Endodermal cell (in vitro differentiated cells): ENCODE measurements at regions not wholly inside any gene's neighbourhood (a gene's known extent, or its start where the extent isn't known, plus 50 kb on each side); places are given as distances from the start of the nearest gene placed in this dataset.

ENCODE experiments used
- DNase-seq: peaks from one replicate; pipeline ENCODE4 v3.0.0-alpha.2; 2017
- H3K27ac ChIP-seq: 2 replicates; pipeline ENCODE4 v1.5.1; 2013; ENCODE audit warnings: mild to moderate bottlenecking, low read depth, low read length, moderate library complexity
- H3K27me3 ChIP-seq: 2 replicates; pipeline ENCODE4 v1.6.1; 2013; ENCODE audit warnings: mild to moderate bottlenecking, low read length, moderate library complexity; ENCODE audit not compliant: insufficient read depth, control insufficient read depth, poor library complexity, severe bottlenecking
- H3K36me3 ChIP-seq: 2 replicates; pipeline ENCODE4 v1.7.0; 2013; ENCODE audit warnings: mild to moderate bottlenecking, low read length, moderate library complexity; ENCODE audit not compliant: control insufficient read depth, insufficient read depth
- H3K4me1 ChIP-seq: one replicate; pipeline ENCODE4 v1.7.0; 2013; ENCODE audit warnings: low read length; ENCODE audit not compliant: control insufficient read depth, insufficient read depth
- H3K4me3 ChIP-seq: 2 replicates; pipeline ENCODE4 v1.5.1; 2013; ENCODE audit warnings: mild to moderate bottlenecking, low read length, moderate library complexity
- H3K9ac ChIP-seq: 2 replicates; pipeline ENCODE4 v1.6.1; 2013; ENCODE audit warnings: mild to moderate bottlenecking, low read length, moderate library complexity; ENCODE audit not compliant: poor library complexity, severe bottlenecking; ENCODE audit errors: extremely low read depth
- H3K9me3 ChIP-seq: 2 replicates; pipeline ENCODE4 v1.6.1; 2013; ENCODE audit warnings: mild to moderate bottlenecking, low read length, moderate library complexity; ENCODE audit not compliant: control insufficient read depth
- H3K27ac Mint-ChIP-seq: 2 replicates; pipeline ENCODE4 v1.8.0; 2020; ENCODE audit warnings: mixed read lengths
- H3K27me3 Mint-ChIP-seq: 2 replicates; pipeline ENCODE4 v1.8.0; 2021; ENCODE audit warnings: mild to moderate bottlenecking, mixed read lengths; ENCODE audit not compliant: insufficient read depth
- H3K36me3 Mint-ChIP-seq: 2 replicates; pipeline ENCODE4 v1.8.0; 2020; ENCODE audit warnings: low read depth, mixed read lengths
- H3K4me1 Mint-ChIP-seq: 2 replicates; pipeline ENCODE4 v1.8.0; 2020; ENCODE audit warnings: mixed read lengths
- H3K4me3 Mint-ChIP-seq: 2 replicates; pipeline ENCODE4 v1.8.0; 2020; ENCODE audit warnings: mild to moderate bottlenecking, moderate library complexity, mixed read lengths
- H3K9me3 Mint-ChIP-seq: 2 replicates; pipeline ENCODE4 v1.8.0; 2020; ENCODE audit warnings: mild to moderate bottlenecking, mixed read lengths
- WGBS, 2 experiments: methylation state at CpG; one replicate each; pipeline versions ENCODE4 v1.1.5 to v1.1.7; 2013; ENCODE audit warnings: missing lambda C conversion rate in 2 of 2, mixed read lengths in 1 of 2; ENCODE audit not compliant: insufficient coverage in 1 of 2, insufficient read length in 1 of 2; 5-methylcytosine and 5-hydroxymethylcytosine counted together
- TF ChIP-seq, protein P1 (sequence below): fragments of 200-600 bp; sonication (generic); conservative IDR thresholded peaks from 2 replicates; pipeline ENCODE4 v1.5.0; 2021; ENCODE audit warnings: antibody characterized with exemption, mild to moderate bottlenecking

DNA sequence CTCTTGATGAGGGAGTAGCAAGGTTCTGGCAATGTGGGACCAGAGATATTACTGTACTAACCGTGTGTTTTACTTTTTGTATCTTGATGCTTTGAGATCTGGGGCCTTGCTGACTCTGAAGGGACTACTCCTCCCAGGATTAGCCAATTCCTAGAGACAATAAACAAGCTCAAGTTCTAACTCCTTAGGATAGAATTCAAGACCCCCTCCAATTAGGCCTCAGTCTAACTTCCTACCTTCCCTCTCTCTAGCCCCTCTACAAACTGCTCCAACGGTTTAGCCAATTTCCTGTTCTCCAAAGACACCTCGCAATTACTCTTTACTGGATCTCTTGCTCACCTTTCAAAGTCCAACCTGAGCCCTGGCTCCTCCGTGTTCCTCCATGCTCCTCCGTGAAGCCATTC lies 158.7 kb upstream of the JARID2 start:
- DNase-seq, result no peak
- Histone ChIP-seq H3K36me3 (no peaks in the 10 kb centered on the region), H3K4me3 (no peak overlapping the region), H3K9ac (no peak overlapping the region), H3K27ac (no peak overlapping the region), H3K4me1 (no peaks in the 10 kb centered on the region), H3K9me3 (no peaks in the 10 kb centered on the region), H3K27me3 (no peaks in the 10 kb centered on the region)
- no peaks in the 10 kb centered on the region for H3K36me3 Mint-ChIP-seq
- H3K27ac Mint-ChIP-seq, result no peak overlapping the region
- H3K4me1 Mint-ChIP-seq, result peaks cover 15% of the 10 kb centered on the region
- no peak overlapping the region for H3K4me3 Mint-ChIP-seq
- H3K27me3 Mint-ChIP-seq, result no peaks in the 10 kb centered on the region
- no peaks in the 10 kb centered on the region for H3K9me3 Mint-ChIP-seq
- WGBS, 2 experiments, result 89 to 97% methylated on average over 5 of the region's 5 CpGs
- TF ChIP-seq, protein P1, sequence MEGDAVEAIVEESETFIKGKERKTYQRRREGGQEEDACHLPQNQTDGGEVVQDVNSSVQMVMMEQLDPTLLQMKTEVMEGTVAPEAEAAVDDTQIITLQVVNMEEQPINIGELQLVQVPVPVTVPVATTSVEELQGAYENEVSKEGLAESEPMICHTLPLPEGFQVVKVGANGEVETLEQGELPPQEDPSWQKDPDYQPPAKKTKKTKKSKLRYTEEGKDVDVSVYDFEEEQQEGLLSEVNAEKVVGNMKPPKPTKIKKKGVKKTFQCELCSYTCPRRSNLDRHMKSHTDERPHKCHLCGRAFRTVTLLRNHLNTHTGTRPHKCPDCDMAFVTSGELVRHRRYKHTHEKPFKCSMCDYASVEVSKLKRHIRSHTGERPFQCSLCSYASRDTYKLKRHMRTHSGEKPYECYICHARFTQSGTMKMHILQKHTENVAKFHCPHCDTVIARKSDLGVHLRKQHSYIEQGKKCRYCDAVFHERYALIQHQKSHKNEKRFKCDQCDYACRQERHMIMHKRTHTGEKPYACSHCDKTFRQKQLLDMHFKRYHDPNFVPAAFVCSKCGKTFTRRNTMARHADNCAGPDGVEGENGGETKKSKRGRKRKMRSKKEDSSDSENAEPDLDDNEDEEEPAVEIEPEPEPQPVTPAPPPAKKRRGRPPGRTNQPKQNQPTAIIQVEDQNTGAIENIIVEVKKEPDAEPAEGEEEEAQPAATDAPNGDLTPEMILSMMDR, result no peak

DNA sequence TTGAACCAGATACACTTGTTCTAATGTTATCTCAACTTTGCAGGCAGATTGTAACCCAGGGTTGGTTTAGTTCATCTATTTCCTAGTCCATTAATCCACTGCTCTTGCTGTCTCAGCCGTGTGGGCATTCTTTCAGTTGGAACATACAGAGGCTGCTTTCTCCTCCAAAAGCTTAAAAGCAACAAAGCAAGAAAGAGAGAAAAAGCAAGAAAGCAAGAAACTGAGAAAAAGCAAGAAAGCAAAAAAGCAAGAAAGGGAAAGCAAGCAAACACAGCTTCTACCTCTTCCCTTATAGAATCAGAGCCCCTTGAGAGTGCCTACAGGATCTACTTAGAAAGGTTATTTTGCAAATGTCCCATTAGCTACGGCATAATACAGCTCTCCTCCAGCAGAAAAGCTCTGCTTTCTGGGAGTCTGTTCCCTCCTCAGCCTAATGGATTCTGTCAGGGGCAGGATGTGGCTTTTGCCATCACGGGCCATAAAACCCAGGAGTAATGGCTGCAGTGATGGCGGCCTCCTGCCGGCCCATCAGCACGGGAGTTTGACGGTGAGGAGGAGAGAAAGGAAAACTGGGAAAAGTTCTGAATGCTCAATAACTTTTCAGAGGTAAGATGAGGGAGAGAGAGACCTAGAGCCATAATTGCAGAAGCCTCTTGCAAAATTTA lies 156.8 kb upstream of the JARID2 start:
- 79% methylated on average over 6 to 7 of the region's 7 CpGs for WGBS, 2 experiments
- Mint-ChIP-seq H3K27ac (no peak overlapping the region), H3K36me3 (no peaks in the 10 kb centered on the region), H3K27me3 (no peaks in the 10 kb centered on the region), H3K4me3 (no peak overlapping the region), H3K4me1 (peaks cover 15% of the 10 kb centered on the region), H3K9me3 (no peaks in the 10 kb centered on the region)
- Histone ChIP-seq H3K4me1 (no peaks in the 10 kb centered on the region), H3K27ac (no peak overlapping the region), H3K9me3 (no peaks in the 10 kb centered on the region), H3K9ac (no peak overlapping the region), H3K4me3 (no peak overlapping the region), H3K27me3 (no peaks in the 10 kb centered on the region), H3K36me3 (no peaks in the 10 kb centered on the region)
- DNase-seq, result no peak
- TF ChIP-seq, protein P1, result no peak

DNA sequence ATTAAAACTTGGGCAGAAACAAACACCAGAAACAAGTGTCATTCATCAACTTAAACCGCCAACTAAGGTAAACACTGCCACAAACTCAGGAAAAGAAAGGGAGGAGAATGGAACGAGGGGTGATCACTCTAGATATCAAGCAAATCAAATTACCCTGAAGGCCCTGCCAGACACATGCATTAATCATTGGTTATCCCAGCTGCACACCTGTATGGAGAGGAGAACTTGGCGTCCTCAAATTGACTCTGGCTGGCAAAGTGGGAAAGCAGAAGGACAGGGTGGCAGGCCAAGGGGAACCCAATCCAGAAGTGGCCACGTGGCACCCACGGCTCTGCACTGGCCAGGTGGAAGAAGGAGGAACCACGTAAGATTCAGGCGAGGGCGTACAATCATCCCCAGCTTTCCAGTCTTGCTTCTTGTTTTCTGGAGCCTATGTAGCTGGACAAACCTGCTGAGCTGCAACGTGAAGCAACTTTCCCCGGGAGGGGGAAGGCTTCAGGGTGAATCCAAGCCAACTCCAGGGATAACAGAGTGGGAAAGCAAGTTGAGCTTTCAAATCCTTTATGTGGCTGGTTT lies 156.2 kb upstream of the JARID2 start:
- H3K4me3 Mint-ChIP-seq, result no peak overlapping the region
- no peaks in the 10 kb centered on the region for H3K36me3 Mint-ChIP-seq
- peaks cover 15% of the 10 kb centered on the region for H3K4me1 Mint-ChIP-seq
- Histone ChIP-seq H3K4me3 (no peak overlapping the region), H3K9me3 (no peaks in the 10 kb centered on the region), H3K27me3 (no peaks in the 10 kb centered on the region), H3K9ac (no peak overlapping the region), H3K4me1 (no peaks in the 10 kb centered on the region), H3K27ac (no peak overlapping the region), H3K36me3 (no peaks in the 10 kb centered on the region)
- DNase-seq, result no peak
- H3K9me3 Mint-ChIP-seq, result no peaks in the 10 kb centered on the region
- WGBS, 2 experiments, result 87 to 89% methylated on average over 2 to 10 of the region's 10 CpGs
- no peaks in the 10 kb centered on the region for H3K27me3 Mint-ChIP-seq
- no peak overlapping the region for H3K27ac Mint-ChIP-seq
- TF ChIP-seq, protein P1, result no peak
